ENCODE measurements at regions not wholly inside any gene's neighbourhood (a gene's known extent, or its start where the extent isn't known, plus 50 kb on each side); places are given as distances from the start of the nearest gene placed in this dataset.

DNA sequence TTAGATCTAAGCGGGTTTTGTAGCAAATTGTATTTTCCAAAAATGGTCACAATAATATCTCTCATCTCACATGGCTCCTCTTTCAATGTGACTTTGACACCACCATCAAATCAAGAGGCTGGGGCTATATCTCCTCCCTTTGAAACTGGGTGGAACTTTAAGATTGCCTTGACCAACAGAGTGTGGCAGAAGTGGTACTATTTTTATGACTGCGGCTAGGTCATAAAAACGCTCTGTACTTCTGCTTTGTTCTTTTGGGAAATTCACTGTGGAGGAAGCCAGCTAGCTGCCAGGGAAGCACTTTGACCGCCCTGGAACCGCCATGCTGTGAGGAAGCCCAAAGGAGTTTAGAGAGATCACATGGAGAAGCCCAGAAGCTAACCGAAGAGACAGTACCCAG is 50.7 kb upstream of the ACOT11 start:
- H3K27ac Mint-ChIP-seq: no peak overlapping the region
- peaks cover 5 to 29% (median 16%) of the 10 kb centered on the region in 3 donors for H3K27me3 Mint-ChIP-seq (ENCODE audit: low read depth in 3 of 3)
- no peaks in the 10 kb centered on the region for H3K9me3 Mint-ChIP-seq
- DNase-seq: no peak
- peaks cover 8 to 13% of the 10 kb centered on the region in 2 donors for H3K4me1 Mint-ChIP-seq
- H3K36me3 Mint-ChIP-seq: no peaks in the 10 kb centered on the region
- H3K4me3 Mint-ChIP-seq: no peak overlapping the region

DNA sequence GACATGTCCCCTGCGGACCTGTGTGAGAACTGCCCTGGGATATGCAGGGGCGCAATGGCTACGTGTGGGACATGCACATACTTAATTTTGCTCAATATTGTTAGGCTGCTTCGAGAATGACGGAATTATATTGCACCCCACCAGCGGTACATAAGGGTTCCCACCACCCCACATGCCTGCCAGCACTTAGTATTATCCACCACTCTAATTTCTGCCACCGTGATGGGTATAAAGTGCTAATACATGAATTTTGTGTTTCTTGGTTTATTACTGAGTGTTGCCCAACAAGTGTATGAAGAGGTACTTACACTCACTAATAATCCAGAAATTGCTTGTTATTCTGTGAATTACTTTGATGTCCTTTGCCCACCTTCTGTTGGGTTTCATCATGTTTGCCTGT is 52.1 kb upstream of the ACOT11 start:
- H3K4me3 Mint-ChIP-seq: no peak overlapping the region
- H3K27me3 Mint-ChIP-seq (ENCODE audit: low read depth in 3 of 3): peaks cover 2 to 21% (median 19%) of the 10 kb centered on the region in 3 donors
- H3K27ac Mint-ChIP-seq: no peak overlapping the region

DNA sequence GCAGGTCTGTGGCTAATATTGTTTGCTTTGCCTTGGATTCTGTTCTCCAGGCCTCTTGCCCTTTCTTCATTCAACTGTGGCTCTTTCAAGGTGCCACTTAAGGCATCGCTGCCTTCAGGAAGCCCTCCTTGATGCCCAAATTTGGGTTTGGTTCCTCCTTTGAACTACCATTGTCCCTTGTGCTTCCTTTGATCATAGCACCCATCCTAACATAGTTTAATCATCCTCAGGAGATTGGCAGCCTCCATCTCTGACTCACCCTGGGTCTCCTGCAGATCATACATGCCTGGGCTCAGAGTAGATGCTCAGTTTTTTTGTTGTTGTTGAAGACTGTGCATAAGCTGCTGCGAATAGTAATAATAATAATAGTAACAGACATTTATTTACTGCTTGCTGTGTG is 54.4 kb upstream of the ACOT11 start:
- H3K27me3 Mint-ChIP-seq (ENCODE audit: low read depth in 3 of 3): peaks cover 6 to 20% (median 16%) of the 10 kb centered on the region in 3 donors
- H3K27ac Mint-ChIP-seq: no peak overlapping the region
- no peaks in the 10 kb centered on the region for H3K36me3 Mint-ChIP-seq
- H3K9me3 Mint-ChIP-seq: no peaks in the 10 kb centered on the region
- no peak for DNase-seq
- no peak overlapping the region for H3K4me3 Mint-ChIP-seq
- H3K4me1 Mint-ChIP-seq: peaks cover 4 to 6% of the 10 kb centered on the region in 2 donors

More for the DNA sequence above, 52.1 kb upstream of the ACOT11 start:
- H3K36me3 Mint-ChIP-seq: no peaks in the 10 kb centered on the region
- H3K9me3 Mint-ChIP-seq: no peaks in the 10 kb centered on the region
- DNase-seq: no peak
- H3K4me1 Mint-ChIP-seq: peaks cover 8 to 13% of the 10 kb centered on the region in 2 donors

DNA sequence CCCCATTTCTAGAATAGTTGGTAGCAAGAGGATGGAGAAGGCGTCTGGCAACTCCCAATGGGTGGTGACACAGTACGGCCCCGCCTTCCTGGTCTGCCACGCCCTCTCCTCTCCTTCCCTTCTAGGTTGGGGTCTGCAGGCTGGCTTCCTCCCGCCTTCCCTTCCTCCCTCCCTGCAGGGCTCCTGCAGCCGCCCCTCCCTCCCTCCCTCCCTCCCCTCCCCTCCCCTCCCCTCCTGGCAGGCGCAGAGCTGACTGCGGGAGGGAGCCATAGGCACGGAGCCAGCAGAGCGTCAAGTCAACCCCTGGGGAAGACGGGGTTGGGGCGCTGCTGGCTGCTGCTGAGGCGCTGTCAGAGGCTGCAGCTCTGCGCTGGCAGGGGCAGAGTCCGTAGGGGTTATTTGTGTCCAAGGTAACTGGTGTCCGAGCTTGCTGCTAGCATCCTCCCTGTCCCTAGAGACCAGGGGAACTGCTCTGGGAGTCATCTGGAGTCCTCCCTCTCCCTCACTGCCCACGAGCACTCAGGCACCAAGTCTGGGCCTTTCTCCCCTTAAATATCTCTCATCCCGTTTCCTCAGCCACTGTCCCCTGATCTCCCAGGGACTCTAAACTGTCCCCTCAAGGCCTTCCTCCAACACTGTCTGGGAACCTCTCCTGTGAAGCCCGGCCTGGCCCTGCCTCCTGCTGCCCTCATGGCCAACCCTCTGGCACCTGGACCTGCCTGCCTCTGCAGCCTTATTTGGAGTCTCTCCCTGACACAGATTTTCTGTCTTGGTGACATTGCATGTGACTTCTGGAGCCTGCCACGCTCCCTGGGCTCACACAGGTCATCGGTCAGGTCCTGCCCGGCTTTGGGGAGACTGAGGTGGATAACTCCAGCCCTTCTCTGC is 57.4 kb upstream of the ACOT11 start:
- Mint-ChIP-seq H3K4me3 (peak overlapping the region in 3 of 5 donors; percentile 25 to 70 (median 51)), H3K4me1 (peaks cover 29 to 32% of the 10 kb centered on the region in 2 donors), H3K27ac (no peak overlapping the region), H3K36me3 (no peaks in the 10 kb centered on the region), H3K27me3 (ENCODE audit: low read depth in 3 of 3) (peaks cover 15 to 21% (median 16%) of the 10 kb centered on the region in 3 donors), H3K9me3 (no peaks in the 10 kb centered on the region)
- no peak for DNase-seq

DNA sequence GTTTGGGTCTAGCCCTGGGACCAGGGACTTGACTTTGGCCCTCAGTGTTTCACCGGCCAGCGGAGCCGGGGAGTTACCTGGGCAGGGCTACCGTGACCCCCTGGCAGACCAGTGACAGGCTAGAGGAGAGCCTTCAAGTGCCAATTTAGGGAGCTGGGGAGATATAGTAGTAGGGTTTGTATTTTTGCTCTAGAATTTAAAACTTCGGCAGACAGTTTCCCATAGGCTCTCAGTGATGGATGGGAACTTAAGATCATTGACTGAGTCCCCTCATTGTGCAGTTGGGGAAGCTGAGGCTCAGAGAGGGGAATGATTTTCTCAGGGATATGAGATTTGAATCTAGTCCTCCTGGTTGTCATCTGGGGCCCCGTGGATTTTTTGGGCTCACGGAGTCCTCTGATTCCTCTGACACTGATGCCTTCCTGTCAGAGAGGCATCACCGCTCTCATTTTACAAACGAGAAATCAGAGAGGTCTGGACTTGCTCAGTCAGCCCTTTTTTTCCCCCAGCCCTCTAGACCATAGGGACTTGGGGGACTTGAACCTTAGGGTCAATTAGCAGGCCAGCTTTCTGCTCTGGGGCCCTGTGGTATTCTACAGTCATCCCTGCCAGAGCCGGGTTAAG is 58.3 kb upstream of the ACOT11 start:
- Mint-ChIP-seq H3K9me3 (no peaks in the 10 kb centered on the region), H3K36me3 (no peaks in the 10 kb centered on the region), H3K4me1 (peaks cover 37 to 40% of the 10 kb centered on the region in 2 donors), H3K4me3 (peak overlapping the region; percentile 89 to 94 (median 93)), H3K27me3 (ENCODE audit: low read depth in 3 of 3) (peaks cover 15 to 19% (median 16%) of the 10 kb centered on the region in 3 donors), H3K27ac (peak overlapping the region in 4 of 6 donors; percentile 41 to 80 (median 61))
- no peak for DNase-seq

DNA sequence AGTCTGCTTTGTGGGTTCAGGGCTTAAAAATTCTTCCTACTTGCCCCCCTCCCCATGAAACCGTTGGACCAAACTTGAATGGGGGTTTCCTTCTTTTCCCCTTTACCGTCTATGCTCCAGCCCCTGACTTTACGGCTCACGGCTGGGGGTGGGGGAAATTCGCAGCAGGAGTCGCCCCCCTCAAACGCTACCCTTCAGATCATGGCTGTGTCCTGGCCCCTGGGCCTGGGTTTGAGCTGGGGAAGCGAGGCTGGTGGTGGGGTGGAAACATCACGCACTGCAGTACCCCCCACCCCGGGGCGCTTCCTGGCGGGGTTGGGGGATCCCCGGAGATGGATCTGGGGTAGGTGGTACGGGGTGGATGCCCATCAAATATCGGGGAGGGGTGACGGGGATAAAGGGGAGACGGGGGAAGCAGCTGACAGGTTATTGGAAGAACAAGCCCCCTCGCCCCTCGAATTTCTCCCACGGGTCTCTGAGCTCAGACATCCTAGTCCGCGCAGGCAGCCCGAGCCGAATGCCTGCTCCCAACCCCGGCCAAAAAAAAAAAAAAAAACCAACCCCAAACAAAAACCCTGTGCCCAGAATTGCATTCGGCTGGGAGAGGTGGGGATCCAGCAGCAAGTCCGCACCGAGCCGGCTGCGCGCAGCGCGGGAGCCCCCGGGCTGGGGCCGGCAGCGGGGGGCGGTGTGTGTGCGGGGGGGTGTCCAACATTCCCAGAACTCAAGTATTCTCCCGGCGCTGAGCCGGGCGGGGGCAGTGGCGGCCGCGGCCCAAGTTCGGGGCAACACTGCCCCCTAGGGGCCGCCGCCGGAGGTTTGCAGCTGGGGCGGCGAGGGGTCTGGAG is 59.0 kb upstream of the ACOT11 start:
- DNase-seq: peak; percentile 73 to 79 (median 77)
- H3K4me1 Mint-ChIP-seq: peaks cover 45 to 48% of the 10 kb centered on the region in 2 donors
- no peaks in the 10 kb centered on the region for H3K9me3 Mint-ChIP-seq
- peak overlapping the region; percentile 89 to 94 (median 93) for H3K4me3 Mint-ChIP-seq
- H3K27ac Mint-ChIP-seq: peak overlapping the region; percentile 88 to 97 (median 93)
- no peaks in the 10 kb centered on the region for H3K36me3 Mint-ChIP-seq
- peaks cover 15 to 18% (median 16%) of the 10 kb centered on the region in 3 donors for H3K27me3 Mint-ChIP-seq (ENCODE audit: low read depth in 3 of 3)

DNA sequence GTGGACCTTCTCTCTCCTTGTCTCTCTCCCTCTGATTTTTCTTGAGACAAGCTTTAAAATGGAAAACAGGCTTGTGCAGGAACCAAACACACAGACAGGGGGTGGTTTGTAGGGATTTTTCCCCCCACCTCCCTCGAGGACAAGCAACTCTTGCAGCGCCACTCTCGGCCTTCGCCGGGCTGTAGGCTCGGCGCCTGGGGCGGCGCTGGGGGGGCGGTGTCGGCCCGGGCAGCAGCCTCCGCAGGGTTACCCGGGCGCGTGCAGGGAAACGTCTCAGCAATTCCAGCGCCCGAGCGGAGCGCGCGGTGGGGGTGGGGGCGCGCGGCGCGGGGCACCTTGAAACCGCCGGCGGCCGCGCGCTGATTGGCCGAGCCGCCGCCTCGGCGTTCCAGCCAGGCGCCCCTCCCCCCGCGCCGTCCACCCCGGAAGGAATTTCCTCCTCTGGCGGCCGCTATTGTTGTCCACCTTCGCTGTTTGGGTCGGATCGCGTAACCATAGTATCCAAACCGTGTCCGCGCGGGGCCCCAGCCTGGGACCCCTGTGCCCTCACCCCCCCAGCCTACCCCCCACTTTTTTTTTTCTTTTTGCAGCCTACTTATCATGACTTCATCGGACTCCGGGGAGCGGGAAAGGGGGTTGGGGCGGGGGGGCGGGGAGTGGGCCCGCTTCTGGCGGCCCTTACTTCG is 59.8 kb upstream of the ACOT11 start:
- peaks cover 49 to 54% of the 10 kb centered on the region in 2 donors for H3K4me1 Mint-ChIP-seq
- peaks cover 11 to 19% (median 15%) of the 10 kb centered on the region in 3 donors for H3K27me3 Mint-ChIP-seq (ENCODE audit: low read depth in 3 of 3)
- peak; percentile 77 to 84 (median 83) for DNase-seq
- H3K27ac Mint-ChIP-seq: peak overlapping the region; percentile 92 to 97 (median 94)
- H3K4me3 Mint-ChIP-seq: peak overlapping the region; percentile 90 to 95 (median 94)
- no peaks in the 10 kb centered on the region for H3K9me3 Mint-ChIP-seq
- no peaks in the 10 kb centered on the region for H3K36me3 Mint-ChIP-seq

DNA sequence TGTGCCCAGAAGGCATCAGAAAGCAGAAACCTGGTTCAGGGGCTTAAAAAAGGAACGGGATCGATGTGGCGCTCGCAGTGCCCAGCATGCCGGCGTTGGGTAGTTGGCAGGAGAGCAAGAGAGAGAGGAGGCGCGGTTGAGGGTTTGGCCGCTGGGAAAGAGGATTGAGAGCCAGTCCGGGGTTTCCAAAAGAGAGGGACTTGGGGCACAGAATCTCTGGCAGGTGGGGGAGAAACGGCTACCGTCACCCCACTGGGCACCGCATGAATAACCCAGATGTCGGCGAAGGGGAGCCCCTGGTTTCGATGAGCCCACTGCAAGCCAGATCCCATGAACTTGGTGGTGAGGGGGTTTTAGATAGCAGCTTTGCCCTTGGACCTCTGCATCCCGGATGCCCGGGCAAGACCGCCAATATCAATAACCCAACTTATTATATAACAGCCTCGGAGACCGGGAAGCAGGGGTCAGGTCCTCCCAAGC is 60.4 kb upstream of the ACOT11 start:
- Mint-ChIP-seq H3K9me3 (no peaks in the 10 kb centered on the region), H3K36me3 (no peaks in the 10 kb centered on the region), H3K4me3 (peak overlapping the region; percentile 90 to 95 (median 94)), H3K27me3 (ENCODE audit: low read depth in 3 of 3) (peaks cover 9 to 19% (median 15%) of the 10 kb centered on the region in 3 donors), H3K27ac (peak overlapping the region; percentile 92 to 97 (median 94)), H3K4me1 (peaks cover 52 to 54% of the 10 kb centered on the region in 2 donors)
- DNase-seq: no peak

DNA sequence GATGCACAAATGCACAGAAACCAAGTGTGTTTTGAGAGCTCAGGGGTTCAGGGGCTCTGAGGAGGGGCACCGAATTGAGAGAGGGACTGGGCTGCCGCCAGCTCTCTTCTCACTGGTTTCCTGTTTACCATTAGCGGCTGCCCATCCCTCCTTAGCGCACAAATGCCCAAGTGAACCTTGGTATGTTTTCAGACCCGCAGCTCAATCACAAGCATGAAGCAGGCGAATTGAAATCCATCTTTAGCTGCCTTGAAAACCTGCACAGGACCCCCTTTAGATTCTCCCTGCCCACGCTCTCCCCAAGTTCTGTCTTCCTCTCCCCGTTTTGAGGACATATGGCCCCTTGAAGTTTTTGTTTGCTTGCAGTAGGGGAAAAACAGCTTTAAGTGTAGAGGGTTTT is 61.1 kb upstream of the ACOT11 start:
- Mint-ChIP-seq H3K27ac (peak overlapping the region; percentile 92 to 97 (median 94)), H3K27me3 (ENCODE audit: low read depth in 3 of 3) (peaks cover 9 to 19% (median 15%) of the 10 kb centered on the region in 3 donors), H3K4me3 (peak overlapping the region; percentile 90 to 95 (median 94)), H3K4me1 (peaks cover 58% of the 10 kb centered on the region in 2 donors), H3K36me3 (no peaks in the 10 kb centered on the region), H3K9me3 (no peaks in the 10 kb centered on the region)
- no peak for DNase-seq

DNA sequence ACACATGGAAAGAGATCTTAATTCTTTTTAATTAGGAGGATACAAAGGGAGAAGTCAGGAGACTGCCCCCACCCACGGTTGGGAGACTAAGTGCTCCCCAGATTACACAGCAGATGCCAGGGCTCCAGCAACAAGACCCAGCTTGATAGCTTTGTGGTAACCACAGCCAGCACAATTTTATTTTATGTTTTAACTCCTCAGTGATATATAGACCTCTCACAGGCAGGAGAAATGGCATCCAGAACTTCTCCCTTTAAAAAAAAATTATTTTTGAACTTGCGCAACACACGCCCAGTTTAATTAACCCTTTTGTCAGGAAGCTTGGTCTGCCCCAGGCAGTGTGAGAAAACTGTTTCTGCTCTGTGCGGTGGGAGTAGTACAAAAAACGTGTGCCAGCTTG is 62.6 kb upstream of the ACOT11 start:
- DNase-seq: no peak
- Mint-ChIP-seq H3K4me3 (peak overlapping the region; percentile 67 to 95 (median 90)), H3K9me3 (no peaks in the 10 kb centered on the region), H3K4me1 (peaks cover 73% of the 10 kb centered on the region in 2 donors), H3K36me3 (no peaks in the 10 kb centered on the region), H3K27me3 (ENCODE audit: low read depth in 3 of 3) (peaks cover 10 to 26% (median 12%) of the 10 kb centered on the region in 3 donors), H3K27ac (peak overlapping the region; percentile 85 to 95 (median 87))

DNA sequence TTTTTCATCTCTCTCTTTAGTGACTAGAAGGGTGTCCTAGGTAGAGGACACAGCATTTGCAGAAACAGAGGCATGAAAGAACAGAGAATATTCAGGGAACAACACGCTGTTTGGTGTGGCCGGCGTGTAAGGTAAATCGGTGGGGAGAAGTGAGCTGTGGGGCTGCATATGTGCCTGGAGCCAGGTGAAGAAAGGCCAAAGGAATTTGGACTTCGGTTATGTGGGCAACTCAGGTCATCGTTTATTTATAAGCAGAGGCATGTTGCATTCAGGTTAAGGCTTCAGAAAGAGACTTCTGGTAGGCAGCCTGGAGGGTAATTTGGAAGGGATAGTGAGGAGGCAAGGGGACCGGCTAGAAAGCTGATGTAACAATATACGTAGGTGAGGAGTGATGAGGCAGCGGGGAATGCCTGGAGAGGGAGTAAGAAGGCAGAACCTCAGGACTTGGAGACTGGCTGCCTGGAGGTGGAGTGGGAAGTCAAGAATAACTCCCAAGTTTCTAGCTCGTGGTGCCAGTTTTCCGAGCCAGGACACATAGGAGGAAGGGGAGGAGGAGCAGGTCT is 64.1 kb upstream of the ACOT11 start:
- DNase-seq: no peak
- H3K9me3 Mint-ChIP-seq: no peaks in the 10 kb centered on the region
- H3K36me3 Mint-ChIP-seq: no peaks in the 10 kb centered on the region
- peak overlapping the region; percentile 39 to 92 (median 62) for H3K27ac Mint-ChIP-seq
- H3K4me3 Mint-ChIP-seq: peak overlapping the region in 4 of 5 donors; percentile 33 to 70 (median 59)
- peaks cover 10 to 26% (median 12%) of the 10 kb centered on the region in 3 donors for H3K27me3 Mint-ChIP-seq (ENCODE audit: low read depth in 3 of 3)
- peaks cover 82 to 85% of the 10 kb centered on the region in 2 donors for H3K4me1 Mint-ChIP-seq

DNA sequence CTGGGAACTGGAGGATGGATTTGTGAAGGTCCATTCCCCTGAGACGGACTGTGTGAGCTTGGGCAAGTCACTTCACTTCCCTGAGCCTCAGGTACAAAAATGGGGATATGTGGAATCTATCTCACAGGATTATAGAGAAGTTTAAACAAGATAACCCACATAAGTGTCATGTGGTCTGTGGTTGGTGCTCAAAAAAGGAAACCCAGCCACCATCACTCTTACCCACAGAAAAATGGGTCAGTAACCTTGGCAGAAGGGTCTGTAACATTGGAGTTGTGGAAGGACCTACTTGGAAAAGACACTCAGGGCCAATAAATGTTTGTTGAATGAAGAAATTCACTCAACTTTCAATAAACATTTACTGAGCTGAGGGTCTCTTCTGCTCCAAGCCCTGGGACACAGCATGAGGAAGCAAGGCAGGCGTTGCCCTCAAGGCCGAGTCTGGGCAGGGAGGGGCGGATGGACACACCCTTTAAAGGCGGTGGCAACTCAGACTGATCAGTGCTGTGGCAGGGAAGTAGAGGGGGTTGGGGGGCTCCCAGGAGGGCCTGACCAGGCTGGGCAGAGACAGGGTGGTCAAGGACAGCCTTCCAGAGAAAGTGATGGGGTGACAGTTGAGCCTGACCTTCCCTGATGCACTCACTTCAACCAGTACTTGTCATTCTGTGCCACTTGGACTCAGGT is 66.7 kb upstream of the ACOT11 start:
- Mint-ChIP-seq H3K4me1 (peaks cover 87 to 90% of the 10 kb centered on the region in 2 donors), H3K27me3 (ENCODE audit: low read depth in 3 of 3) (peaks cover 0 to 13% (median 2%) of the 10 kb centered on the region in 3 donors), H3K9me3 (no peaks in the 10 kb centered on the region), H3K27ac (peak overlapping the region; percentile 89 to 97 (median 94)), H3K4me3 (peak overlapping the region; percentile 77 to 91 (median 82)), H3K36me3 (no peaks in the 10 kb centered on the region)
- DNase-seq: peak; percentile 78 to 79 (median 78)
